HepG2 (cell line): ENCODE measurements at regions not wholly inside any gene's neighbourhood (a gene's known extent, or its start where the extent isn't known, plus 50 kb on each side); places are given as distances from the start of the nearest gene placed in this dataset.

Source experiments
- ATAC-seq: fragments of 200-7000 bp; cut with Tn5 transposase; 3 replicates; pipeline ENCODE4 v1.9.1; 2020; ENCODE audit warnings: mild to moderate bottlenecking, moderate library complexity
- BruUV-seq: library from RNA; stranded (reverse); fragments of 400-500 nt; replicated peaks from 2 replicates; lab custom pipeline; 2021; lab: Mats Ljungman, UMichigan
- CTCF ChIA-PET: fragments of 300-600 bp; formaldehyde crosslinking; extraction: SDS; loops from one replicate; lab custom pipeline; 2021; ENCODE audit warnings: low total read pairs, inconsistent platforms, low intra/inter-chr PET ratio; lab: Yijun Ruan, JAX
- POLR2A ChIA-PET: fragments of 350-600 bp; sonication (Branson Sonifier 250); formaldehyde crosslinking; loops from one replicate; lab custom pipeline; 2020; ENCODE audit warnings: antibody characterized with exemption, inconsistent platforms; lab: Yijun Ruan, JAX
- DNase-seq: peaks from one replicate; pipeline ENCODE4 v3.0.0-alpha.2; 2015; ENCODE audit warnings: low spot score
- FAIRE-seq: peaks from 3 replicates; lab custom pipeline; 2011; peaks lifted over from hg19 to GRCh38; lab: Jason Lieb, UNC
- H2AFZ ChIP-seq: one replicate; pipeline ENCODE4 v1.6.1; 2011; ENCODE audit warnings: low read length, inconsistent platforms
- H3K27ac ChIP-seq: fragments of 300-600 bp; 3 replicates; pipeline ENCODE4 v1.8.0; 2011; ENCODE audit warnings: mixed run types, mild to moderate bottlenecking, mixed read lengths, low read length, inconsistent platforms; ENCODE audit not compliant: insufficient read depth; ENCODE audit errors: extremely low read length
- H3K27me3 ChIP-seq, 2 experiments: fragments of 200-600 bp in 1 of 2; 2 replicates in 1 of 2; 3 replicates in 1 of 2; pipeline versions ENCODE4 v1.6.0 to v1.8.0; 2011; ENCODE audit warnings: low read length in 2 of 2, mild to moderate bottlenecking in 2 of 2, moderate library complexity in 2 of 2, inconsistent platforms in 1 of 2; ENCODE audit not compliant: insufficient read depth in 2 of 2, control insufficient read depth in 1 of 2
- H3K36me3 ChIP-seq, 2 experiments: fragments of 200-600 bp in 1 of 2; replicated peaks in 1 of 2; 2 replicates in 1 of 2; 3 replicates in 1 of 2; pipeline versions ENCODE4 v1.5.1 to v1.8.0; 2011; ENCODE audit warnings: low read length in 2 of 2, inconsistent platforms in 1 of 2; ENCODE audit not compliant: insufficient read depth in 2 of 2, control insufficient read depth in 1 of 2
- H3K4me1 ChIP-seq: 2 replicates; pipeline ENCODE4 v1.5.1; 2012; ENCODE audit warnings: low read length, inconsistent platforms; ENCODE audit not compliant: insufficient read depth
- H3K4me2 ChIP-seq: 2 replicates; pipeline ENCODE4 v1.6.0; 2011; ENCODE audit warnings: low read depth, low read length, inconsistent platforms
- H3K4me3 ChIP-seq, 3 experiments: fragments of 200-600 bp in 1 of 3; sonication (generic), shearing (Covaris generic) in 1 of 3; replicated peaks in 1 of 3; 2 replicates each; pipeline ENCODE4 v1.5.1; 2011 to 2016; ENCODE audit warnings: low read length in 3 of 3, inconsistent platforms in 2 of 3, low read depth in 2 of 3, mild to moderate bottlenecking in 2 of 3, control low read depth in 1 of 3, mixed read lengths in 1 of 3; ENCODE audit not compliant: insufficient read depth in 1 of 3
- H3K79me2 ChIP-seq: one replicate; pipeline ENCODE4 v1.6.1; 2011; ENCODE audit warnings: low read length, inconsistent platforms; ENCODE audit not compliant: insufficient read depth
- H3K9ac ChIP-seq: 2 replicates; pipeline ENCODE4 v1.6.0; 2011; ENCODE audit warnings: mild to moderate bottlenecking, low read depth, low read length, inconsistent platforms; ENCODE audit not compliant: insufficient read depth
- H3K9me3 ChIP-seq: 2 replicates; pipeline ENCODE4 v1.5.1; 2012; ENCODE audit warnings: mild to moderate bottlenecking, low read length
- H4K20me1 ChIP-seq: 2 replicates; pipeline ENCODE4 v1.6.0; 2011; ENCODE audit warnings: inconsistent platforms, mild to moderate bottlenecking, low read length, moderate library complexity; ENCODE audit not compliant: insufficient read depth
- SNAPC2 ChIP-seq: sonication (generic); formaldehyde crosslinking; IDR thresholded peaks from 2 replicates; pipeline ENCODE4 v1.8.1; 2022; ENCODE audit warnings: mild to moderate bottlenecking, missing genetic modification reagents
- ZNF136 ChIP-seq: sonication (generic); formaldehyde crosslinking; IDR thresholded peaks from 2 replicates; pipeline ENCODE4 v1.8.1; 2022; ENCODE audit warnings: low read depth, mild to moderate bottlenecking, moderate library complexity, missing genetic modification reagents
- ZNF530 ChIP-seq: sonication (generic); formaldehyde crosslinking; IDR thresholded peaks from 2 replicates; pipeline ENCODE4 v1.5.0; 2020; ENCODE audit warnings: low read depth, mild to moderate bottlenecking, missing genetic modification reagents
- ZNF781 ChIP-seq: sonication (generic); formaldehyde crosslinking; IDR thresholded peaks from 2 replicates; pipeline ENCODE4 v1.5.1; 2020; ENCODE audit warnings: borderline replicate concordance, mild to moderate bottlenecking, missing genetic modification reagents; ENCODE audit errors: not compliant biosample characterization
- ZNF792 ChIP-seq: IDR thresholded peaks from 2 replicates; pipeline ENCODE4 v1.6.1; 2016
- ZNF83 ChIP-seq: sonication (generic); formaldehyde crosslinking; IDR thresholded peaks from 2 replicates; pipeline ENCODE4 v1.4.0; 2020; ENCODE audit warnings: missing genetic modification reagents, mild to moderate bottlenecking, borderline replicate concordance
- WGBS: methylation state at CpG from one replicate; pipeline ENCODE4 v1.1.6; 2017; ENCODE audit warnings: low lambda C conversion rate; 5-methylcytosine and 5-hydroxymethylcytosine counted together
- in situ Hi-C: cut with HindIII; loops from 2 replicates; pipeline ENCODE4 v1.10.0; 2017; ENCODE audit warnings: low pct_unique_long_range_greater_than_20kb; ENCODE audit not compliant: extremely low pct_ligation_motif_present
- intact Hi-C: fragments of 100-400 bp; cut with micrococcal nuclease; formaldehyde crosslinking; loops from one replicate; pipeline ENCODE4 v1.10.0; 2022; ENCODE audit not compliant: unreplicated experiment
- TF ChIP-seq, protein P1 (sequence below): sonication (generic); formaldehyde crosslinking; IDR thresholded peaks from 2 replicates; pipeline ENCODE4 v1.9.0; 2022; ENCODE audit warnings: missing genetic modification reagents, mild to moderate bottlenecking, borderline replicate concordance

DNA sequence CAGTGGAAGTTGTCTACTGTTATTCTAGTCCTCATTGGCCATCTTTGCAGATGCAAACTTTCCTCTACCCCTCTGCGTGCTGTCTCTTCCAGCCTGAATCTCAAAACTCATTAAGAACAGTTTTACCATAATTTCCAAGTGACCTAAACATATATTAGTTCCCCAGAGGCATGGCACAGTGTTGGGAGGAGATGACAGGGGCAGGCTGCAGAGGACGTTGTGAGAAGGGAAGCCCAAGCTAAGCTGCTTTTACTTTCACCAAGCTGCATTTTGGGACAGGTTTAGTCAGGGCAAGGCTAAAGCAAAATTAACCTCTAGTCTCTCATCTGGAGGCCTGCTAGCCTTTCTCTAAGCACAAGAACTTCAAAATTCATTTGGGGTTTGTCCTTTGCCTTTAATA lies 318.6 kb upstream of the SATB1 start:
- ChIA-PET POLR2A (no interaction called here), CTCF (no interaction called here)
- no peak overlapping the region for H2AFZ ChIP-seq
- no peak overlapping the region for H3K27ac ChIP-seq
- H3K27me3 ChIP-seq = no peaks in the 10 kb centered on the region
- in situ Hi-C loops (no loop called here), intact Hi-C loops (no loop called here)
- no peak overlapping the region for H3K9ac ChIP-seq
- no peaks in the 10 kb centered on the region for H3K9me3 ChIP-seq
- H3K4me1 ChIP-seq = no peaks in the 10 kb centered on the region
- H3K36me3 ChIP-seq = no peaks in the 10 kb centered on the region
- H3K4me3 ChIP-seq = no peak overlapping the region
- no peak overlapping the region for H3K4me2 ChIP-seq
- no peaks in the 10 kb centered on the region for H3K79me2 ChIP-seq
- TF ChIP-seq ZNF136 (no peak), ZNF792 (CRISPR knock-in tag) (no peak)
- TF ChIP-seq, protein P1, sequence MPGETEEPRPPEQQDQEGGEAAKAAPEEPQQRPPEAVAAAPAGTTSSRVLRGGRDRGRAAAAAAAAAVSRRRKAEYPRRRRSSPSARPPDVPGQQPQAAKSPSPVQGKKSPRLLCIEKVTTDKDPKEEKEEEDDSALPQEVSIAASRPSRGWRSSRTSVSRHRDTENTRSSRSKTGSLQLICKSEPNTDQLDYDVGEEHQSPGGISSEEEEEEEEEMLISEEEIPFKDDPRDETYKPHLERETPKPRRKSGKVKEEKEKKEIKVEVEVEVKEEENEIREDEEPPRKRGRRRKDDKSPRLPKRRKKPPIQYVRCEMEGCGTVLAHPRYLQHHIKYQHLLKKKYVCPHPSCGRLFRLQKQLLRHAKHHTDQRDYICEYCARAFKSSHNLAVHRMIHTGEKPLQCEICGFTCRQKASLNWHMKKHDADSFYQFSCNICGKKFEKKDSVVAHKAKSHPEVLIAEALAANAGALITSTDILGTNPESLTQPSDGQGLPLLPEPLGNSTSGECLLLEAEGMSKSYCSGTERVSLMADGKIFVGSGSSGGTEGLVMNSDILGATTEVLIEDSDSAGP (CRISPR knock-in tag) = no peak
- TF ChIP-seq, all 625 proteins: peak for 0
- FAIRE-seq = no peak
- H4K20me1 ChIP-seq = no peaks in the 10 kb centered on the region
- BruUV-seq = no TSS peak
- no peak for DNase-seq
- WGBS = 0% methylated on average over 2 of the region's 2 CpGs
- ATAC-seq = no peak

DNA sequence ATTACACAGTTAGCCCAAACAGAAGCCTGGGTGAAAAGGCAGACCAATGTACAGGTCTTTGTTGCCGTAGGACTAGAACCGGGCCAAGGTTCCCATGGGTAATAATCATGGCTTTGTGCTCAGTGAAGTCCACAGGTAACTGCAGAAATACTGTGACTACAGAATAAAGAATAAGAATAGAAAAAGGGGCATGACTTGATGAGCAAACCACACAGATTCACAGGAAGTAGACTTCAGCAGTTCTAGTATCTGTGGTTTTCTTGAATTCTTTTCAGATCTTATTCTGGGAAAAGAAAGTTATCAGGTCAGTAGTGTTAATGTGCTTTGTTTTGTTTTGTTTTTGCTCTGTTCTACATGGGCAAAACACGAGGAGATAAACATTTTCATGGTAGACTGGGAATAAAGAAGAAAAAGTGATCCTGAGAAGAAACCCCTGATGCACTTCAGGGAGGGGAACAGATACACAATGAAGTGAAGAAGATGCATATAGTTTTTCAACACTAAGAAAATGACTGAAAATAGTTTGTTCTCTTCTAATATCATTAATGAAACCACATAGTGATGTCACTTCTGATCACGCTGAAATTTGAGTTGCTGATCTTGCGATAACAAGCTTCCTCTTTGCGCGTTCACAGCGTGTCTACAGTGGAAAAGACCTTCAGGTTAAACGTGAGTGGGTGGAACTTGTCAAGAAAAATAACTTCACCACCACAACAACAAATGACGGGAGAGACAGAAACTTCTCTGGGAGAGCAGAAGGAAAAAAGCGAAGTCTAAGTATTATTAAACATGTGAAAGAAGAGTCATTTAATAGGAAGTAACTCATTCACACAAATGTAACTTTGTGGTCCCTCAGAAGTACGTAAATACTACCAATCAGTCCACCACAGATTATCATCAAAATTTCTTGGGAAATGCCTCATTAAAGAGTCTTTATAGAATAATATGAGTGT lies 315.8 kb upstream of the SATB1 start:
- WGBS = 35% methylated on average over 12 of the region's 12 CpGs
- intact Hi-C loops (no loop called here), in situ Hi-C loops (no loop called here)
- H3K9me3 ChIP-seq = no peaks in the 10 kb centered on the region
- ATAC-seq = no peak
- CTCF ChIA-PET = no interaction called here
- no TSS peak for BruUV-seq
- H4K20me1 ChIP-seq = no peaks in the 10 kb centered on the region
- no peaks in the 10 kb centered on the region for H3K27me3 ChIP-seq
- H3K36me3 ChIP-seq = no peaks in the 10 kb centered on the region
- TF ChIP-seq ZNF781 = no peak
- TF ChIP-seq ZNF530 (CRISPR knock-in tag) = no peak
- no peak for TF ChIP-seq ZNF83 (CRISPR knock-in tag)
- TF ChIP-seq SNAPC2 (CRISPR knock-in tag) = no peak
- TF ChIP-seq, all 625 proteins: peak for 0
- POLR2A ChIA-PET = no interaction called here
- H3K4me1 ChIP-seq = no peaks in the 10 kb centered on the region
- no peak overlapping the region for H3K4me3 ChIP-seq
- no peak overlapping the region for H2AFZ ChIP-seq
- H3K27ac ChIP-seq = no peak overlapping the region
- FAIRE-seq (no peak), DNase-seq (no peak)
- no peak overlapping the region for H3K9ac ChIP-seq
- no peaks in the 10 kb centered on the region for H3K79me2 ChIP-seq
- H3K4me2 ChIP-seq = no peak overlapping the region
